ENCODE measurements at regions not wholly inside any gene's neighbourhood (a gene's known extent, or its start where the extent isn't known, plus 50 kb on each side); places are given as distances from the start of the nearest gene placed in this dataset.

DNA sequence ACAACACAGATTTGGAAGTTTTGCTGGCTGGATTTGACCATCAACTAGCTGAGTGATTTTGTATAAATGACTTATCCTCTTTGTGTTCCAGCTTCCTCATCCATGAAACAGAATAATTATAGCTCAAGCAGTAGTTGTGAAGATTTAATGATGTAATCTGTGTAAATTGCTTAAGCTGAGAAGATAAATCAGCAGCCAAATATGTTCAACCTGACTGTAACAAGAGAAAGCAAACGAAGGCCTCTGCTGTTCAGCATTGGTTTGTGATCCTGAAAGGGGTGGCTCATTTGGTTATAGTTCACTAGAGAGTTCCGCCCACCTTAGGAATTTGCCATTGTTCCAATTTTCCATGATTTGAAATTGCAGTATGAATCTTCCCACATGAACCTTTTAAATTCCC lies 75.7 kb upstream of the CCDC112 start:
- no peak for FAIRE-seq

- no peak for FAIRE-seq
Measured at GRCh38 chr5:115369430-115370144, 73.1 kb upstream of the CCDC112 start.

DNA sequence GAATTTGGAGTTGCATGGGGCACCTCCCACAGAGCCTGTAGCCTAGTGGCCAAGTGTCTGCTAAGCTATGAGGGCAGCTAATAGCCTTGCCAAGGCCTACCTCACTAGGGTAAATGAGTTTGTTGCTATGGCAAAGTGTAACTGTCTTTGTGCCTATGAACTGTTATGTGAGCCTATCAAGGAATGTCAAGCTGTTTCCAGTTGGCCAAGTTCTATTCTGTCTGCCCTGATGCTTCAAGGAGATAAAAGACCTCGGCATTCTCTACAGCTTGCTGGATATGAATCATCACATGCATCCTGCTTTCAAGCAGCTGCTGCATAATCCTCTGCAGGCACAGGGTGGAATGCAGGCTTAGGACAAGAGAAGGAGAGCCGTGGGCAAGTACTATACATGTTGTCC lies 69.8 kb upstream of the CCDC112 start:
- FAIRE-seq, result no peak

GRCh38 chr5:115363879-115364278 lies 67.4 kb upstream of the CCDC112 start:
- FAIRE-seq, result no peak

GRCh38 chr5:115360046-115360685 lies 63.7 kb upstream of the CCDC112 start:
- no peak for FAIRE-seq

- FAIRE-seq, result no peak
Measured at GRCh38 chr5:115355767-115356381, 59.4 kb upstream of the CCDC112 start.

DNA sequence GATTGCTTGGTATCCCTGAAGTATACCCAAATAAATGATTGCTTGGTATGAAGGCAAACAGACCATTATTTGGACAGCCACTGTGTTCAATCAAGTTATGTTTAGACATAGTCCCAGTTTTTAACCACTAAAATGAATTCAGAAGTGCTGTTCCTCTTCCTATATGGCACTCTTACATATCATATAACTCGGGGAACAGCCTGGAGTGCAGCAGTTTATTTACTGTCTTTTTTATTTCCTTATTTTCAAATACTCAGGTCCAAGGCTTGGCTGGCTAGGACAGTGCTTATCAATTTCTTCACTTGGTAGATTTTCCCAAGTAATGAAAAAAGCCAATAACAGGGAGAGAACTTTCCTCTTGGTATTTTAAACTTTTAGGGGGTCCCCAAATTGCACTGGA lies 58.6 kb upstream of the CCDC112 start:
- FAIRE-seq, result no peak

GRCh38 chr5:115354246-115354645 lies 57.8 kb upstream of the CCDC112 start:
- no peak for FAIRE-seq

GRCh38 chr5:115352571-115352970 lies 56.1 kb upstream of the CCDC112 start:
- FAIRE-seq, result no peak

DNA sequence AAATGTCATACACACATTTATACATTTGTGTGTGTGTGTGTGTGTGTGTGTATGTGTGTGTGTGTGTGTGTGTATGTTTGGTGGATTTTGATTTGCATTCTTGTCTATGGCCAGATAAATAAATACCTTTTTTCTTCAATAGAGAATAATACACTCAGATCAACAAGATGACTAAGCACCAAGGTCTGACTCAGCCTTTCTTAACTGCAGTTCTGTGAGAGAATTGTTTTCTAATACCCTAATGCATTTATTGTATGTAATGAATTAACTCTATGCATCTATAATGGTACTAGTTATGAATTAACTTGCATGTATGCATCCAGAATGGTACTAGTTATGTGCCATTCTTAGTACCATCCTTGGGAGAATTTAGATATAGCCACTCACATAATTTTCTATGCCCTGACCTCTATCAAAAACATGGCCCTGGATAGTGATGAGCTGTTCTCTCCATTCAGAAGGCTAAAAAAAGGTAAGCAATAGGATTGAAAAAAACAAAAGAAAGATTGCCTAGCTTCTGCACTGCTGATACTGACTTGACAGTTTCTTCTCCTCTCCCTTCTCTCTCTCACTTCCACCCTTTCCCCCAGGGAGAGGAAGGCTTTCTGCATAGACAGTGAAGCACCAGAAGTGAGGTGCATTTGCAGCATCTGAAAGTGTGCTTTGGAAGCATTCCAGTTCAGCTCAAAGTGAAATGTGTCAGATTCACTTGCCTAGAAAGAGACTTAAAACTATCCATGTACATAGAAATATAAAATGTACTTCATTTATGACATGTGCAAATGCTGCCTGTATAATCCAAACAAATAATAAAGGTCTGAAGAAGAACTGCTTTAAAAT lies 55.1 kb upstream of the CCDC112 start:
- FAIRE-seq, result no peak

- FAIRE-seq, result no peak
Measured at GRCh38 chr5:115350894-115351293, 54.4 kb upstream of the CCDC112 start.

GRCh38 chr5:115349001-115349817 lies 52.8 kb upstream of the CCDC112 start:
- peak; percentile 93 for FAIRE-seq

GRCh38 chr5:115348175-115348574 lies 51.7 kb upstream of the CCDC112 start:
- FAIRE-seq, result no peak
